Epidermal melanocyte (primary cell): ENCODE measurements at regions not wholly inside any gene's neighbourhood (a gene's known extent, or its start where the extent isn't known, plus 50 kb on each side); places are given as distances from the start of the nearest gene placed in this dataset.
"Not testable (repeated sequence)": the region's sequence is repeated elsewhere in the genome, so short reads cannot be mapped to it uniquely, and the experiment has no call there.

Experiments used
- DNase-seq: peaks from one replicate; pipeline ENCODE4 v3.0.0; 2011; ENCODE audit warnings: low spot score; ENCODE audit not compliant: insufficient read length

- DNase-seq = no peak
These were observed 198.9 kb downstream of the IPMK start for GRCh38 chr10:58068809-58069208.

GRCh38 chr10:58066979-58067378 is 200.7 kb downstream of the IPMK start:
- no peak for DNase-seq

- DNase-seq = no peak
These were observed 201.6 kb downstream of the IPMK start for GRCh38 chr10:58066126-58066525.

- DNase-seq = no peak
These were observed 202.2 kb downstream of the IPMK start for GRCh38 chr10:58065529-58065815.

DNA sequence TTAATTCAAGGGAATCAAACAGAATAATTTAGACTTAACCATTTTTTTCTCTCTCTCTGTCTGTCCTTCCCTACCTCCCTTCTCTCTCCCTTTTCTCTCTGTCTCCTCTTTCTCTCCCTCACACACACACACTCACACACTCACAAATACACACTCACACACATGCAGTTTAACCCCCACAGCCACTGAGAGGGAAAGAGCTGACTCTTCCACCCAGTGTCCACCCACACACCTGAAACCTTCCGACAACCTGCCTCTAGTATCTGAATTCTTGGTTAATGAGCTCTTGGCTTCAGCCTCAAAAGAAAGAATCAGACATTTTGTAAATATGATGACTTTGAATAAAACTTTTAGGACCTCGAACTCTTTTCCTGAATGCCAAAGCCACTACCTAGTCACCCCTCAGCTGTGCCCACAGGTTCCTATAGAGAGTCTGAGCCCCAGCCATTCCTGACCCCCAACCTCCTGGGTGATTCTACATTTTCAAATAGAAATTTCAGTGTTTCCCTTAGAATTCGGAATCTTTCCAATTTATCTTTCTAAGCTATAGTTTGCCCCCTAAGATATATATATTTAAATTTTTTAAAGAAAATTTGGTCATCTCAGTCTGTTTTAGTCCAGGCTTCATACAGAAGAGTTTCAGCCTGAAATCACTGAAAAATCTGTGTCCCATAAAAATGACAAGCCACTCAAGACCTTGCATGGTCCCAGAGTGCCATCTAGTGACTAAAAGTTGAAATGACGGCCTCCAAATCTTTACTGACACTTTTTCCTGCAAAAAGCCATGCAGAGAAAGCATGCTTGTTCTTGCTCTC is 202.8 kb downstream of the IPMK start:
- peak; percentile 49 for DNase-seq

DNA sequence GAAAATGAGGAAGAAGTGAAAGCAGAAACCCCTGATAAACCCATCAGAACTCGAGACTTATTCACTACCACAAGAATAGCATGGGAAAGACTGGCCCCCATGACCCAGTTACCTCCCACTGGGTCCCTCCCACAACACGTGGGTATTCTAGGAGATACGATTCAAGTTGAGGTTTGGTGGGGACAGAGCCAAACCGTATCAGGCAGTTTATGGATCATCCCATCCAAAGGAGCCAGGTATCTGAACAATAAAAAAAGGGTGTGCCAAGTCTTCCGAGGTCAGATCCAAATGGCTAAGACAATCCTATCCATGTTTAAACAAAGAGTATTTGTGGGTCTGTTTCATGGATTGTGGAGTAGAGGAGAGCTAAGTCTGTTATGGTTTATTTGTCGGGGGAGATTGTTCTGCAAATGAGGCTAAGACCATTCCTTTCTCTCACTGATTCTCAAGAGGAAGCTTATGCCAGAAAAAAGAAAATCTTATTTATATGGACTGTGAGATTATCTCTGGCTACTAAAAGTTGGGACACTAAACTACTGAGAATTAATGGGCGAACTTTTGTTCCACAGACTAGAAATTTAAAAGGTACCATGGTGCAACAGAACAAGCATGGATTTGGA is 203.7 kb downstream of the IPMK start:
- no peak for DNase-seq

DNA sequence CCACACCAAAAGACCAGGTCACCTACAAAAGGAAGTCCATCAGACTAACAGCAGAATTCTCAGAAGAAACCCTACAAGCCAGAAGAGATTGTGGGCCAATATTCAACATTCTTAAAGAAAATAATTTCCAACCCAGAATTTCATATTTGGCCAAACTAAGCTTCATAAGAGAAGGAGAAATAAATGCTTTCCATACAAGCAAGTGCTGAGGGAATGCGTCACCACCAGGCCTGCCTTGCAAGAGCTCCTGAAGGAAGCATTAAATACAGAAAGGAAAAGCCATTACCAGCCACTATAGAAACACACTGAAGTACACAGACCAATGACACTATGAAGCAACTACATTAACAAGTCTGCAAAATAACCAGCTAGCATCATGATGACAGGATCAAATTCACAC is 209.0 kb downstream of the IPMK start:
- not testable (repeated sequence) for DNase-seq

DNA sequence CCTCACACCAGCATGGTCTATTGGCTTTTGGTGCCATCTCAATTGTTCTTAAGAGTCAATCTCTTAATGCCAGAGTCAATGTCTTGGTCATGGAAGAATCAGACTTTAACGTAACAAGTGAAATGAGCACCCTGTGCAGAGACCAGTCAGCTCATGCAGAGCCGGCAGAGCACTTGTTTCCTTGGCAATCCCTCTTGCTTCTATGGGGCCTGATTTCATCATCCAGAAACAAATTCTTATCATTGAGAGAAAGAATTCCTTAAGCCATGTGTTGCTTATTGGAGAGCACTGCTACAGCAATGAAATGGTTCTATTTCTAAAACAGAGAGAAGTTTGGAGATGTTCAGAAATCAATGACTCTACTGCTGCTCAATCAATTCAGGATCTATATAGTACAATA is 212.8 kb downstream of the IPMK start:
- DNase-seq = no peak

- no peak for DNase-seq
These were observed 214.9 kb downstream of the IPMK start for GRCh38 chr10:58052772-58053171.

GRCh38 chr10:58050575-58050974 is 217.1 kb downstream of the IPMK start:
- DNase-seq = no peak

- DNase-seq = no peak
These were observed 218.8 kb downstream of the IPMK start for GRCh38 chr10:58048936-58049335.

DNA sequence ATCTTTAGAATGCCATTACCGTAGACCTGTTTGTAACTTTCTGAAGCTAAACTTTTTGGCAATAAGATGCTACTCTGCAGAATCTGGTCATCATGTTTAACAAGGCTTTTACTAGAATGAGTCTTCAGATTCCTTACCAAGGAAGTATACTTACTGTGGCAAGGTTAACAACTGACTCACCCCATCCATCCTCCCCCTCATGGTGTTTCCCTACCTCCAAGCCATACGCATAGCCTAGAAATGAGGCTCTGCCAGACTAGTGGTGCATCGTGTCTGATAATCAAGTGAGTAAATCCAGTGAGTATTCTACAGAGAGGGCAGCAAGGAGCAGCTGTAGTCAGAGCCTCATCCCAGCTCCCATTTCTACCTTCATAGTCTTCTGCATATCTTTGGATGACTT is 223.6 kb downstream of the IPMK start:
- no peak for DNase-seq

- no peak for DNase-seq
These were observed 225.8 kb downstream of the IPMK start for GRCh38 chr10:58041901-58042300.

DNA sequence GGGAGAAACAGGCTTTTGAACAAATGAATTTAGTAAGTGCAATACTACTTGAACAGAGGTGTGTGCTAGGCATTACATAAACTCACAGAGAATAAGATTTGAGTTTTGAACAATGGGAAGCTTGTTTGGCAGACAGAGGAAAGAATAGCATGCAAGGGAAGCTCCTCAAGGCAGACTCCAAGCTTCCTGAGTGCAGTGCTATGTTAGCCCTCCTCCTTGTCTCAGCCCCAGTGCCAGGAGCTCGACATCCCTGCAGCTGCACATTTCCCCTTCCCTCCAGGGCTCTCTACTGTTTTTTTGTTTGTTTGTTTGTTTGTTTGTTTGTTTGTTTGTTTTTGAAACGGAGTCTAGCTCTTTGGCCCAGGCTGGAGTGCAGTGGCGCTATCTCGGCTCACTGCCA is 237.5 kb downstream of the IPMK start:
- DNase-seq = no peak

DNA sequence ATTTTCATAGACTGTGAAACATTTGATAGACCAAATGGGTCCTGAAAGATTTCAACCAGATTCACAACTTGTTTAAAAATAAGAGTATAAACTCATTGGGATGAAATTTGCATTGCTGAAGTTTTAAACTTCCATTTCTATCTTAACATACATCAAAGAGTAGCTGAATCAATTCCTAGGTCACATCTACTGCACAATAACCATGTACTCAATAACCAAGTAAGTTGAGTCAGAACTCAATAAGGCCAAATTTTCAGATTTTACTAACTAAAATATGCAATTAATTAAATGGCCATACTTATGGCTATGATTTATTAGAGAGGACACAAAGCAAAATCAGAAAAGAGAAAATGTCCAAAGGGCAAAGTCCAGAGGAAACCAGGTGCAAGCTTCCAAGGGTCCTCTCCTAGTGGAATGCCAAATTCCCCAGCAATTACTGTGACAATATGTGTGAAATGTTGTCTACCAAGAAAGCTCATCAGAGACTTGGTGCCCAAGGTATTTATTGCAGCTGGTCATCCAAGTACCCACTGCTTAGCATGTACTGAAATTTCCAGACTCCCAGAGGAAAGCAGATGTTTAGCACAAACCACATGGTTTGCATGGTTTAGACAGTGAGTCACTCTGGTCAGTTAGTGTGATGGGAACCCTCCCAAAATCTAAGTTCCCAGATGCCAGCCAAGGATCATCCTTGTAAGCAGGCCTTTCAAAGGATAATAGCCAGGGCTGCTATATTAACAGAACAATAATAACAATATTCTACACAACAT is 238.9 kb downstream of the IPMK start:
- peak; percentile 31 for DNase-seq

DNA sequence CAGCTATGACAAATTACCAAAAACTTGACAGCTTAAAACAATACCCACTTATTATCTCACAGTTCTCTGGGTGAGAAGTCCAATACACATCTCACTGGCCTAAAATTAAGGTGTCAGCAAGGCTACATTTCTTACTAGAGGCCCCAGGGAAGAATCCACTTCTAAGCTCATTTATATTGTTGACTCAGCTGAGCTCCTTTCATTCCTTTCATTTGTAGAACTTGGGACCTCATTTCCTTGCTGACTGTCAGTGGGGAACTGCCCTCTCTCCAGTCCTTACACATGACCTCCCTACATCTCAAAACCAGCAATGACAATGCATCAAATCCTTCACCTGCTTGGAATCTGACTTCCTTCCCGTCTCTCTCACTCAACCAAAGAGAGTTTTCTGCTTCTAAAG is 240.3 kb downstream of the IPMK start:
- no peak for DNase-seq

GRCh38 chr10:58026036-58026435 is 241.7 kb downstream of the IPMK start:
- DNase-seq = no peak

DNA sequence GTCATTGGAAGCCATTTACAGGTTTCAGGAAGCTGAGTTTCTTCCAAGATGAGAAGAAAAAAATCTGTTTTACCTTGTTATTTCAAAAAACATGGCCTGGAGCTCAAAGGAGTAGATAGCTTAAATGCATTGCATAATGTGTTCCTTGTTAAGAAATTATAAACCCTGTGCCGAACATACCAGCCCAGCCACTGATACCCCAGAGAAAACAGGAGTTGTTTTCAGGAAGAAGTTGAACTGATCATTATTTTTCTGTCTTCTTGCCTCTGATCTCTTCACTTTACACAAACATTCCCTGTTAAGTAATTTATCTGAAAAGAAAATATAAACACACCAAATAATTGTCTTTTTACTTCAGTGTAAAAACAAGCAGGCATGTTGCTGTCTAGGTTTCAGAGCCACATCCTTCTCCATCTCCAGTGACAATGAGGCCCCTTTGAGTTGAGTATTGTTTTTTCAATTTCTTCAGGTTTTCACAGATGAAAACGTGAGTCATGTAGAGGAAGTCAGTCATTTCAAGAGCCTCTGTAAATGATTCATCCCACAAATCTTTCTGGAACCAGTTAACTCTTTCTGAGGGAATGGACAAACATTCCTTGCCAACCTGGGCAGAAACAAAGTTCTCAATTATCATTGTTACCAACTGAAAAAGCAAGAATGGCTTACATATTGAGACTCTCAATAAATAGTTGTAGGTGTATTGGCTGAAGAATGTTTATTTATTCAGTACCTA is 244.2 kb downstream of the IPMK start:
- no peak for DNase-seq

GRCh38 chr10:58019863-58020537 is 247.7 kb downstream of the IPMK start:
- DNase-seq = no peak

- no peak for DNase-seq
These were observed 249.9 kb downstream of the IPMK start for GRCh38 chr10:58017719-58018367.

GRCh38 chr10:58016614-58017013 is 251.1 kb downstream of the IPMK start:
- no peak for DNase-seq
